ENCODE measurements at regions not wholly inside any gene's neighbourhood (a gene's known extent, or its start where the extent isn't known, plus 50 kb on each side); places are given as distances from the start of the nearest gene placed in this dataset.

DNA sequence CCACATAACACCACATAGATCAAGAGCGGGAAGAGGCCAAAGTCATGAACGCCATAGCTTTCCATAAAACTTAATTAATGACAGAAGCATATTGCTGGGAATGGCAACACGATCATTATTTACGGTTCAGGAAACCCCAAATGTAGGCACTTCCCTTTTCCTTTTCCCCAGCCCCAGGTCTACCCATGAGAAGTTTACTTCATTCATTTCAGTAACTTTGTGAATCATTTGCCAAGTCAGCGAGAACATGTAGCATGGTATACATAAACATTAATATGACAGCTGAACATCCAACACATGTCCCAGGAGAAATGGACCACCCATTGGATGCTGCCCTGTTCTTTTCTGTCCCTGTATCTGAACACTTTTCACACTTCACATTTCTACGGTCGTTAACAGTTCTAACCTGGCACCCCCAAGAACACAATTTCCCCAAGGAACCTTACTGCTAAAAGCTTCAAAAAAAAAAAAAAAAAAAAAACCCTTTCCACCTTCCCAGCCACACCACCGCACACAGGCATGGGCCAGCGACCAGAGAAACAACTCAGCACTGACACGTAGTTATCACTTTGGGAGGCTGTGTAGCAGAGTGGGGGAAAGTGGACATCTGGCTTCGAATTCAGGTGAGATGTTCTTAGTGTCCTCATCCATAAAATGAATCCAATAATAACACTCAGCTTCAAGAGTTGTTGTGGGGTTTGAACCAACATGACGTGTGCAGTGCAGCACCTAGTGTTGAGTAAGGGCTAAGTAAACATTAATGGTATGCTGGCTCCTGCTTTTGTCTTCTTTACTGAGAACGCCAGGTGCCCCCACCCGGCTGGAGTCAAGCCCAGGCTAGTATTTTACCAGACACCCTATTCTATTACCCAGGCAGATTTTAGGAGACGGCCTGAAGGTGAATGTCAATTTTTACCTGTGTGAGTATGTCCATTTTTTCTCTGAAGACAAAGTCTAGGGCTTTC lies 371.5 kb downstream of the LNPK start:
- Mint-ChIP-seq H3K9me3 (no peaks in the 10 kb centered on the region), H3K4me1 (no peaks in the 10 kb centered on the region), H3K27me3 (no peaks in the 10 kb centered on the region), H3K27ac (no peak overlapping the region), H3K36me3 (no peaks in the 10 kb centered on the region), H3K4me3 (no peak overlapping the region)
- no peak for ATAC-seq

DNA sequence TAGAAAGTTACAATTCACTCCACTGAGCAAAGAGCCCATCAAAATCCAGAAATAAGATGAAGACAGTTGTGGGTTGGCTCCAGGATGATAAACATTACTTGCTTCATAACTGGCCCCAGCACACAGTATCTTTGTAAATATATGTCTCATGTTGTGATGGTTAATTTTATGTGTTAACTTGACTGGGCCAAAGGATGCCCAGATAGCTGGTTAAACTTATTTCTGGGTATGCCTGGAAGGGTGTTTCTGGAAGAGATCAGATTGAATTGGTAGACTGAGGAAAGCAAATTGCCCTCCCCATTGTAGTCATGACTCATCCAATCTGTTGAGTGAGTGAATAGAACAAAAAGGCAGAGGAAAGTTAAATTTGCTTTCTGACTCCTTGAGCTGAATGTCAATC lies 373.8 kb downstream of the LNPK start:
- Mint-ChIP-seq H3K27me3 (no peaks in the 10 kb centered on the region), H3K4me1 (no peaks in the 10 kb centered on the region), H3K27ac (no peak overlapping the region), H3K9me3 (no peaks in the 10 kb centered on the region), H3K4me3 (no peak overlapping the region), H3K36me3 (no peaks in the 10 kb centered on the region)
- ATAC-seq = no peak

DNA sequence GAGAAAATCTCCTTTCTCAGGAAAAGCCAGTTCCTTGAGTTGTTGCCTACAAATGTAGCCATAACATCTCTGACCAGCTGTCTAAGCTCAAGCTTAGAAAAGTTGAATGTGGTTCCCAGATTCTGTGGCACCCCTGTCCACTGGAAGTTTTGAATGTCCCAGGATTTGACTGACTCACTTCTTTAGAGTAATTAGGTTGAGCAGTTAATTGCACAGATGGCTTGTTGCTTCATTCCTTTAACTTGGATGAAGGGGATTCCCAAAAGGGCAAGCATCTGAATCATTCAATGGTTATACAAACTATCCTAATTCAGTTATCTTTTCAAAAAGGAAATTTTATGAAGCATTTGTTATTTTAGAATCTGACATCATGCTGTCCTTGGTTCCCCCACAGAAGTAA lies 374.7 kb downstream of the LNPK start:
- H3K36me3 Mint-ChIP-seq = no peaks in the 10 kb centered on the region
- no peaks in the 10 kb centered on the region for H3K27me3 Mint-ChIP-seq
- no peaks in the 10 kb centered on the region for H3K9me3 Mint-ChIP-seq

DNA sequence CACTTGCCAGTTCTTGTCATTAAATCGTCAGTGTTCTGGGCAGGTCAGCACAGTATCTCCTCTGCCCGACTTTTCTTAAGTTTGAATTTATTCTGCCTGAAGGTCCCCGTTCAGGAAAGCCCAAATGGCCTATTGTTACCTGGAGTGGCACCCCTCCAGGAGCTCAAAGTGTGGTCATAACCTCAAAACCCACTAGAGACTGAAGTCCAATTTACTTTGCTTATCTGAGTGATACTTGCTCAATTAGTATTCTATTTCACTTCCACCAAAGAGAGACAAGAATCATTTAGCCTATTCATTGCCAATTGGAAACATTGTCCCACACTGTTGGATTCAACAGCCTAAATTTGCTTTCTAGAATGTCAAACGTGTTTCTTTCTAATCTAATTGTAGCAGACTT lies 375.3 kb downstream of the LNPK start:
- Mint-ChIP-seq H3K9me3 (no peaks in the 10 kb centered on the region), H3K27ac (no peak overlapping the region), H3K27me3 (no peaks in the 10 kb centered on the region), H3K4me1 (no peaks in the 10 kb centered on the region), H3K4me3 (no peak overlapping the region), H3K36me3 (no peaks in the 10 kb centered on the region)
- no peak for ATAC-seq

More for the DNA sequence above, 374.7 kb downstream of the LNPK start:
- no peak overlapping the region for H3K27ac Mint-ChIP-seq
- no peak for ATAC-seq
- no peak overlapping the region for H3K4me3 Mint-ChIP-seq
- no peaks in the 10 kb centered on the region for H3K4me1 Mint-ChIP-seq

DNA sequence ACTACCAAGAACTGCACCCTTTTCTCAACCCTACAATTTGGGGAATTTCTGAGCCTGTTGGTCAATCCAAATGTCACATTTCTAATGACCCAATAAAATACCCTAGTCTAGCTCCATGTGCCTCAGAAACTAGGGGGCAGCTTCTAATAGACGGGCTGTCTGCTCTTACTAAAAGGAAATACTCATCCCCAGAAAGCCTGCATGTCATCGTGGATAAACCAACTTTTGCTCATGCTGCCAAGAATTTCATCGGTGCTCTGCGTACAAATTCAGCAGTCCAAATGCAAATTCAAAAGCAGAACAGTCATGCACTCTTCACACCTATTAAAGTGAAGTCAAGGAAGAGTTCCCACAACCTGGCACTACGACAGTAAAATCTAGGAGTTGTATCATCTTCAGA lies 377.3 kb downstream of the LNPK start:
- no peak for ATAC-seq
- no peak overlapping the region for H3K27ac Mint-ChIP-seq
- H3K4me1 Mint-ChIP-seq = no peaks in the 10 kb centered on the region
- H3K27me3 Mint-ChIP-seq = no peaks in the 10 kb centered on the region
- no peaks in the 10 kb centered on the region for H3K36me3 Mint-ChIP-seq
- H3K9me3 Mint-ChIP-seq = no peaks in the 10 kb centered on the region
- H3K4me3 Mint-ChIP-seq = no peak overlapping the region

DNA sequence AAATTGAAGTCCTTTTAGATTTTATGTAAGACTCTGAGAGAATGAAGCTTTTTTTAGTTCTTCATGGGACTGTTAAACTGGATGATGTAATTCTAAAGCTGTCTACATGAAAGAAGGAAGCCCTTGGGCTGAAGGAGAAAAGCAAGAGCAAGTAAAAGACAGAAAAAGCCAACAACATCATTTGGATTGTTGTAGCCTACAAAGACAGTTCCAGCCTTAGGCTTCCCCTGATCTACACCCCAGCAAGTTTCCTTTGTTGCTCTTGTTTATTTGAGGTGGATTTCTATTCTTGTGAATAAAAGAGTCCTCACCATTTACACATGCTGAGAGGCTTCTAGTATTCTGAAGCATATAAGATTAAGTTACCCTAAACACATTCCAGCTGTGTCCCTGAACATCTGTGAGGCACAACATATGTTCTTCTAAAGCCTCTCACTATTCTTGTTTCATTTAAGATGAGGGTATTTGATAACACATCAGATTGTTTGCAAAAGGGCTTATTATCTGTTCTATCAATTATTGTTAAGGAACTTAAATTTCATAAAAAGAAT lies 377.8 kb downstream of the LNPK start:
- no peak for ATAC-seq
- H3K4me3 Mint-ChIP-seq = no peak overlapping the region
- H3K27me3 Mint-ChIP-seq = no peaks in the 10 kb centered on the region
- H3K4me1 Mint-ChIP-seq = no peaks in the 10 kb centered on the region
- no peak overlapping the region for H3K27ac Mint-ChIP-seq
- H3K36me3 Mint-ChIP-seq = no peaks in the 10 kb centered on the region
- no peaks in the 10 kb centered on the region for H3K9me3 Mint-ChIP-seq

DNA sequence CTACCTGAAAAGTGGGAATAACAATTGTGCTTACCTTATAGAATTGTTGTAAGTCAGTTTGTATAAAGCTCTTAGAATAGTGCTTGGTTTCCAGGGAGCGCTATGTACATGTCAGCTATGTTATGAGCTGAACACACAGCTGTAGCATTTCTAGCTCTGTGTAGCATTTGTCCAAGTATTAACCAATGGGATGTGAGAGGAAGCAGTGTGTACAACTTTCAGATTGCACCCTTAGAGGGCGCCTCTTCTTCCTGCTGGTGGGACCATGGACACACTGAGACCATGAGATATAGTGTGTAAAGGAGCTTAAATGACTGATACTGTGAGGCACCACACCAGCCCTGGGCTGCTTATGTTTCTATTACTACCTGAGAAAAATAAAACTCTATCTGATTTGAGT lies 380.2 kb downstream of the LNPK start:
- no peaks in the 10 kb centered on the region for H3K9me3 Mint-ChIP-seq
- ATAC-seq = no peak
- no peaks in the 10 kb centered on the region for H3K4me1 Mint-ChIP-seq
- H3K36me3 Mint-ChIP-seq = no peaks in the 10 kb centered on the region
- no peak overlapping the region for H3K27ac Mint-ChIP-seq
- H3K4me3 Mint-ChIP-seq = no peak overlapping the region
- no peaks in the 10 kb centered on the region for H3K27me3 Mint-ChIP-seq

DNA sequence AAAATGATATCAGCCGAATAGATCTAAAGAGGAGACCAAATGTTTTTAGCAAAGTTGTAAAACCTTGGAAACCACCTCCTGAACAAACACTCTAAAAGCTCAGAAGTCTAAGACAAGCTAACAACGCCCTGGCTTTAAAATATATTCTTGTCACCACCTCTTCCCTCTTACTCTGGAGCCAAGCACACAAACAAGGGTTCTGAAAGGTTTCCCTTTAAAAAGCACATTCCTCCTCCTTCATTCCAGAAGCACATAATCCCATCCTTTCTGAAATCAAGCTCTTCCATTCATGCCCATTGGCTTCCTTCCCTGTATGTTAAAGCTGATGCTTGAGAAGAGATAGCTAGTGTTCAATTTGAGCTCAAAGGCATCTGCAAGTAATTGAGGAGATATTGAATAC lies 382.0 kb downstream of the LNPK start:
- Mint-ChIP-seq H3K27me3 (no peaks in the 10 kb centered on the region), H3K27ac (no peak overlapping the region), H3K36me3 (no peaks in the 10 kb centered on the region), H3K4me1 (no peaks in the 10 kb centered on the region), H3K4me3 (no peak overlapping the region), H3K9me3 (no peaks in the 10 kb centered on the region)
- no peak for ATAC-seq

DNA sequence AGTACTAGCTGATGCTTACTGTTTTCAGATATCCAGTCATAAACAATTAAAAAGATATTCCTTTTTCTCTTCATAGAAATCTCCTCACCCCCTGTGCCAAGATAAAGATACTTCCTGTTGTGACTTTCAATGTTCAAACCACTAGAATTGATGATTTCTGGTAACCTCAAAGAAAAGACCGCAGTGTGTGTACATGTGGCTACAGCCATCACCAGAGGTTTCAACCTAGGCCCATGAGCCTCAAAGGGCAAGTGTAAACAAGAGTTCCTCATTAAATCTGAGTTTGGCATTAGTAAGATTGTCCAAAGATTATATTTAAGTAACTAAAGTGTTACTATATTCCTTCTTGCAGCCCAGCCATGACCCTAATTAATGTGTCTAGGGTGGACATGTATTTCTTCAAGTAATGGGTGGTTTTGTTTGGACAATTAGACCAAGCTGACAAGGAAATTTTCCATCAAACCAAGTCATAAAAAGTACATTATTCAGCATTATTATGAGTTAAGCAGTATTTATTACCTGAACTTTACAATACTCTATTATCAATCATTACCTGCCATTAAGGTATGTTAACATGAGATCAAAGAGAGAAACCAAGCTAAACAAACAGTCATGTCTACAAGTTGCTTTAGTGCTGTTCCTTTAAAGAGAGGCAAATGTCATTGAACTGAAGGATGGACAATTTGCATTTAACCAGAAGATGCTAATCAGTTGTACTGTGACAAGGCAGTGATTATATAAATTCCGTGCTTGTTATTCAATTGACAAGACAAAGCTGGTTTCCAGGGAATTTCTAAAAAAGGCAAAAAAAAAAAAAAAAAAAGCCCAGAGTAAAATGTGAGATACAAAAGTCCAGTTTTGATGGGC lies 382.7 kb downstream of the LNPK start:
- no peaks in the 10 kb centered on the region for H3K27me3 Mint-ChIP-seq
- ATAC-seq = no peak
- no peaks in the 10 kb centered on the region for H3K4me1 Mint-ChIP-seq
- no peak overlapping the region for H3K4me3 Mint-ChIP-seq
- H3K9me3 Mint-ChIP-seq = no peaks in the 10 kb centered on the region
- H3K27ac Mint-ChIP-seq = no peak overlapping the region
- H3K36me3 Mint-ChIP-seq = no peaks in the 10 kb centered on the region

DNA sequence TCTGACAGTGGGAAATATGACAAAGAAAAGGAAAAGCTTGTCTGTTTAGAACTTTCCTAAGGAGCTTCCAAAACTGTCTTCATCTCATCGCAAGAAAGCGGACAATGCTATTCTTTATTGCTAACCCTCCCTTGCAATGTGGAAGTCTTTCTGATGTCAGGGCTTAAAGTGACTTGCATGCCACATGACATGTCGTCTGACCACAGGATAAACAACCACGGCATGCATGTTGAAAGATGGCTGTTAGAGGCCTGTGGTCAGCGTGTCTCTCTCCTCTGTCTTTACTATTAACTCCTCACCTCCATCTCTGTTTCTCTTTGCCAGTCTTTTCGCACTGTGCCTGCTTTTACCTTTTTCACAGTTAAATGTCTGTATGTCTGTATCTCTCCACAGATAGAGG lies 389.8 kb downstream of the LNPK start:
- Mint-ChIP-seq H3K27me3 (no peaks in the 10 kb centered on the region), H3K36me3 (no peaks in the 10 kb centered on the region), H3K9me3 (no peaks in the 10 kb centered on the region), H3K27ac (no peak overlapping the region), H3K4me1 (no peaks in the 10 kb centered on the region), H3K4me3 (no peak overlapping the region)
- ATAC-seq = no peak

DNA sequence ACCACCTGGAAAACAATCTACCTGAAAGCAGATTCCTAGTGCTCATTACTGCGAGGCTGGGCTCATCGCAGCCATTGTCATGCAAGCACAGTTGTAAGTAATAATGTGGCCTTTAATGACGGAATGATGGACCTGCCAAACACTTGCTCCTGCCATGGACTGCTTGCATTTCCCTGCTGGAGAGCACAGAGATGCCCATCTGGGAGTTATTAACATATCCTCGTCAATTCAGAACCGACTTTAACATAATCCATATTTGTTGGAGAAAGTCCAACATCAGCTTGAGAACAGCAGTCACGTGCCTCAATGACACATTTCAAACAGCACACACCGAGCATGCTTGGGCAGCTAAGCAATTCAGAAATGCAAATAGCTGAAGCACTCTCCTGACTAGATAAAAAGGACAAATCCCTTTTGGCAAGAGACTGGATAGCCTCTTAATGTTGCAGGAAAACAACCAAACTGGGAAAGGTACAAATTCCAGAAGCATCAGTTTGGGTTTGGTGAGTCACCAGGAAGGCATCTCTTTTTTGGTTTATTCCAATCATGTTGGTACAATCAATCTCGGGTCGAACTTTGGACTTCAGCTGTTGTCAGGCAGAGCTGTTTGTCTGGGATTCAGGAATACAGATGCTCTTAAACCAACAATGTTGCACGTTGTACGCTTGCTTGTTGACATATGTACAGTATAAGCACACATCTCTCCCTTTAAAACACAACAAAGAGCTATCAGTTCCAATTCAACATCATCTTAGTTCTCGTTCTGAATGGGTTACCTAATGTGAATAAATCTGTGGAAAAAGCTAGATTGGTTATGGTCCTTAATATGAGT lies 395.8 kb downstream of the LNPK start:
- no peaks in the 10 kb centered on the region for H3K4me1 Mint-ChIP-seq
- H3K27ac Mint-ChIP-seq = no peak overlapping the region
- no peaks in the 10 kb centered on the region for H3K9me3 Mint-ChIP-seq
- no peaks in the 10 kb centered on the region for H3K36me3 Mint-ChIP-seq
- ATAC-seq = no peak
- H3K27me3 Mint-ChIP-seq = no peaks in the 10 kb centered on the region
- H3K4me3 Mint-ChIP-seq = no peak overlapping the region

DNA sequence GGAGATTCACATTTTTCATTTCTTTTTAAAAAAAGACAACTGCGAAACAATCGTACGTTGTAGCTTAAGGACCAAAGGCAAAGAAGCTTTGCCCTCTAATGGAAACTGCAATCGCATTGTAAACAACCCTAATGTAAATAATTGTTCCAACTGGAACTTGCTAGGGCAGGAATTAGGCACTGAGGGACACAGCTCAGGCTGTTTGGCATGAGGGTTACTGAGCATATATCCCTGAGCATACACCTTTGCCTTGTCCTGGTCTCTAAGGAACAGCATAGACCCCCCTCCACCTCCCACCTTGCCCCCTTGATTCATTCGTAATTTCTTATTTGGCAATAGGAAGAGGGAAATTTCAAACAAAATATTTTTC lies 396.4 kb downstream of the LNPK start:
- Mint-ChIP-seq H3K27ac (no peak overlapping the region), H3K4me3 (no peak overlapping the region), H3K27me3 (no peaks in the 10 kb centered on the region), H3K9me3 (no peaks in the 10 kb centered on the region), H3K4me1 (no peaks in the 10 kb centered on the region), H3K36me3 (no peaks in the 10 kb centered on the region)
- no peak for ATAC-seq

DNA sequence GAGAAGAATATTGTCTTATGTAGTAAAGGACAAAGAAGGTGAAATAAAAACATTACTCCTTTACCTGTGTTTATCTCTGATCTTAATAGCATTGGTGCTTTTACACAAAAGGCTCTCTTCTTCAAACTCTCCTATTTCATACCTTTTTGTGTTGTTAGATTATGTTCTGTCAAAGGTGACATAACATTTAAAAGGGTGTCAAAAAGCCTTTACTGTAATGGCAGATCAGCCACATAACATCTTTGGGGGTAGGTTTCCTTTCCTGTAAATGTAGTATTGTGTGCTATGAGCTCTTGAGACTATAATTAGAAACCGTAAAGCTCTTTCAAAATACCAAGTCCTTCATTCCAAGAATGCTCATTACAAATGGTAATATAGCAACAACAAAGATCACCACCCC lies 400.1 kb downstream of the LNPK start:
- H3K36me3 Mint-ChIP-seq = no peaks in the 10 kb centered on the region
- no peak overlapping the region for H3K4me3 Mint-ChIP-seq
- no peak for ATAC-seq
- no peaks in the 10 kb centered on the region for H3K9me3 Mint-ChIP-seq
- H3K27me3 Mint-ChIP-seq = no peaks in the 10 kb centered on the region
- no peaks in the 10 kb centered on the region for H3K4me1 Mint-ChIP-seq
- no peak overlapping the region for H3K27ac Mint-ChIP-seq

DNA sequence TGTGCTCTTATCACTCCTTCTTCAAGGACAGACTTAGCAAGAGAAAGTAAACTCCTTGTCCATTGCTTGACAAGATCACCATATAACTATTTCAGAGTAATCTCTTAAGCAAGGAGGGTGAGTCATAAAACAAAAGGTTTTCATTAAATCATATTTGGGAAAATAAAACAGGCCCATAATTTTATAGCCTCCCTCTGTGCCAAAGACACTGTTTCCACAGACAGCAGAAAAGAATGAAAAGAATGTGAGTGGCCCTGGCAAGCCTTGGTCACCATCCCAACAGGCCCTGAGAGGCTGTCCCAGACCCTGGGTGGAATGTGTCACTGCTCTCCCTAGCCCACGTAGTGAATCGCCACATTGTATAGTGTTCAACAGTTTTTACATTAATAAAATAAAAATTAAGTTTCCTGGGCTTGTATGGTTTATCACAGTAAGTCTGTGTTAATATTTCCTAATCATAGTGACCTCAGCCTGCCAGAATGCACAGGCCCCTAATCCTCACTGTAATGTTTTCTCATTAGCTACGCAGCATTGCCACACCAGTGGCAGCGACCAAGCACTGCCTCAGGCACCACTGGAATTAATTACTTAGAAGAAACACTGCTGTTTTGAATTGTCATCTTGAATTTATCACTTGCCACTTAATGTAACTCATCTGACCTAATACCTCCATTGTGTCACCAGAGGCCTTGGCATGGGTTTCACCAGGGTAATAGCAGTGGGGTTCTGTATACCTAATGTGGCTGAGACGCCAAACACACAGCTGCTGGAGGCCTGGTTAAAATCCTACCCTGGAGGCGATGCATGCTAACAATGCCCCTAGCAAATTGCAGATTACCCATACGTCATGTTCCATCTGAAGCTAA lies 401.9 kb downstream of the LNPK start:
- no peaks in the 10 kb centered on the region for H3K4me1 Mint-ChIP-seq
- H3K27me3 Mint-ChIP-seq = no peaks in the 10 kb centered on the region
- H3K4me3 Mint-ChIP-seq = no peak overlapping the region

More for the DNA sequence above, 401.9 kb downstream of the LNPK start:
- ATAC-seq = no peak
- Mint-ChIP-seq H3K9me3 (no peaks in the 10 kb centered on the region), H3K27ac (no peak overlapping the region), H3K36me3 (no peaks in the 10 kb centered on the region)

Data from stimulated activated memory B cell treated with anti-CD40 and anti-IgM and Interleukin-4, amounts not matched to agents 10 μg/mL and 1 μg/mL and 100 μg/mL, for 72 hours (primary cell).